SW 1271 (cell line): ENCODE measurements at regions not wholly inside any gene's neighbourhood (a gene's known extent, or its start where the extent isn't known, plus 50 kb on each side); places are given as distances from the start of the nearest gene placed in this dataset.
"Not testable (repeated sequence)": the region's sequence is repeated elsewhere in the genome, so short reads cannot be mapped to it uniquely, and the experiment has no call there.

Source experiments
- DNase-seq, 2 experiments: peaks; one replicate each; lab custom pipeline; 2025; lab: John Stamatoyannopoulos, UW

DNA sequence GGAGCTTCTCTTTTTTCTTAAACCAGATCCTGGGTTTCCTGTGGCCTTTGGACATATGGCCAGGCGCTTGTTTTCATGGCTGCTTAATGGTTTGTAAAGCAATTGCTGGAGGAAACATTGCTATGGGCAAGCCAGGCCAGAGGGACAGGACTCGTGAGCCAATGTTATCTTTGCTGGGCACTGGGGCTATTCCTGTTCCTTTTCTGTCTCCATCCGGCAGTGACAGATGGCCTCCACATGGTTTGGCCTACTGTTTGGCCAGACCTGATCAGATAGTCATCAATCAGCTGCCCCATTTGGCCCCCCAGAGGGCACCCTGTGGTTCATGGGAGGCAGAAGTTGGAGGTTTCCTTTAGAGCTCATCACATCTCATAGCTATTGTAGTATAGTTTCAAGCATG lies 326.1 kb upstream of the ROPN1 start:
- no peak for DNase-seq

GRCh38 chr3:124318656-124319055 lies 326.7 kb upstream of the ROPN1 start:
- DNase-seq = no peak

- no peak for DNase-seq
Observed at GRCh38 chr3:124320976-124321375, 329.1 kb upstream of the ROPN1 start.

- no peak for DNase-seq
Observed at GRCh38 chr3:124322309-124322880, 330.5 kb upstream of the ROPN1 start.

GRCh38 chr3:124322966-124323365 lies 331.0 kb upstream of the ROPN1 start:
- DNase-seq = no peak

GRCh38 chr3:124325248-124325647 lies 333.3 kb upstream of the ROPN1 start:
- no peak for DNase-seq

GRCh38 chr3:124329723-124330122 lies 337.8 kb upstream of the ROPN1 start:
- DNase-seq = no peak

DNA sequence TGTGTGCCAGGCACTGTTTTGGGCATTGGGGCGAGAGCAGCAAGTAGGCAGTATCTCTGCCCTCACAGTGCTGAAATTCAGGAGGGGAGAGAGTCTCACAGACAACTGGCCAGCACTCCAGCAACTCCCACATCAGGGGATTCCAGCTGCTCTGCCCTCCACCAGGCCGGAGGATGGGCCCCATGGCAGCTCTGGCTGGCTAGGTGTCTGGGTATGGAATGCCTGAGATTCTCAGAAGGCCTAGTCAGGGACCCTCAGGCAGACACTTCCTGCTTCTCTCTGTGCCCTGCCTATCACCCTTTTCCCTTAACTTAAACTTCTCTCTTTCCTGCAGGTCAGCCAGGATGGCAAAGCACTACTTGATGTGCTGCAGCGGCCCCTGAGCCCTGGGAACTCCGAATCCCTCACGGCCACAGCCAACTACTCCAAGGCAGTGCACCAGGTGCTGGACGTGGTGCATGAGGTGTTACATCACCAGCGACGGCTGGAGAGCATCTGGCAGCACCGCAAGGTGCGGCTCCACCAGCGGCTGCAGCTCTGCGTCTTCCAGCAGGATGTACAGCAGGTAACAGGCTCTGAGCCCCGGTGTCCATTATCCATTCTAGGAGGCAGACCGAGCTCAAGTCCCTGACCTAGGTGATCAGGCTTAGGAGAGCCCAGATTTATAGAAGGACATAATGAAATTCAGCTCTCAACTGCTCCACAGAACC lies 342.2 kb upstream of the ROPN1 start:
- no peak for DNase-seq

DNA sequence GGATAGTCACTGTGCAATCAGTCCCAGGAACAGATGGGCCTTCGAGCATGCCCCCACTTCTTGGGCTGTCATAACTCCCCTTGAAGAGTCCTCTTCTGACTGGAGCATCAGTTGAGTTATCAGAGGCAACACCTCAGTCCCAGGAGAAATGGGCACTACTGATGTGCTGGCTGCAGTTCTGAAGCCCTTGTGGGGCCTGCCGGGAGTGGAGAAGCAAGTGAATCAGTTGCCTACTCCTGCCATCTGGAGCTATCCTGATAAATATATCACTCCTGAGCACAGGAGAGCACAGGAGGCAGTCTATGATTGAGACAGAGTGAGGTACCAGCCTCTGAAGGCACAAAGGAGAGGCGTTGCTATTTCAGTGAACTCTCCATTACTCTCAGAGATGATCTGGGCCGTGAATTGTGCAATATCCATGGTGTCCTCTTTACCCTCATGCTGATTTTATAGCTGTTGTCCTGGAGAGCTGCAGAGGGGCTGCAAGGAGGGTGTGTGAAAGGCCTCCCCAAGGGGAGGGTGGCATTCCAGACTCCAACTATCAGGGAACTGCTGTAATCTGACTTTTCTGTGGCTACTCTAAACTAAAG lies 344.2 kb upstream of the ROPN1 start:
- no peak for DNase-seq

DNA sequence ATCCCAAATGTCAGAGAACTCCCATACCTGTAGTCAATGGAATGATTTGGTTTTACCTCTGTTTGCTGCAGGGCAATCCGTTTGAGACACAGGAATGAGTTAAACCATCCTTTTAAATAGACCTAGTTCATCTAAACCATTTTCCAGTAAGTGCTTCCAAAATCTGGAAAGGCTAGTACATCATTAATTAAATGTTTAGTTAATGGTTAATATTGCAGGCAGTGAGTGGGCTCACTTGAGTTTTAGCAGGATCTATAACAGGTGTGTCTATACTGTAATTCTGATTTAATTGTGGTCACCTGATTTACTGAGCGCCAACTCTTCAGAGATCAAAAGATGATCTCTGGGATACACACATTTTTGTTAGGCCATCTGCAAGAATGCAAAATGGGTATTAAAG lies 353.9 kb upstream of the ROPN1 start:
- DNase-seq = no peak

DNA sequence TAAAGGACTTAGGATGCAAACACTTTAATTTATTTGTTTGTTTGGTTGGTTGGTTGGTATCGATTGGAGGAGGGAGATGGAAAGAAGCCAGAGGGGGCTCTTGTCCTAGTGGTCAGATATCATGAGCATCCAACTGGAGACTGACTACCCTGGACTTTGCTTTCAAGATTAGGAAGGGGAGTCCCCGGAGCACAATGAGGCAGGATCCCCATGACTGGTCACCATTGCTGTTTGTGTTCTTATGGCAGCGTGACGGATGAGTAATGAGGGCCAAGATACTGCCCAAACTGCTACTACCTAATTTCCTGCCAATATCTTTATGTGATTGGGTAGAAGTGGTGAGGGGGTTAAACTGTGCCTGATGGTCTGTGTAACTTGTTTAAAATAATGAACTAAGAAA lies 354.6 kb upstream of the ROPN1 start:
- DNase-seq = no peak

GRCh38 chr3:124347418-124347817 lies 355.5 kb upstream of the ROPN1 start:
- DNase-seq = no peak

GRCh38 chr3:124348555-124348954 lies 356.6 kb upstream of the ROPN1 start:
- DNase-seq = not testable (repeated sequence)

DNA sequence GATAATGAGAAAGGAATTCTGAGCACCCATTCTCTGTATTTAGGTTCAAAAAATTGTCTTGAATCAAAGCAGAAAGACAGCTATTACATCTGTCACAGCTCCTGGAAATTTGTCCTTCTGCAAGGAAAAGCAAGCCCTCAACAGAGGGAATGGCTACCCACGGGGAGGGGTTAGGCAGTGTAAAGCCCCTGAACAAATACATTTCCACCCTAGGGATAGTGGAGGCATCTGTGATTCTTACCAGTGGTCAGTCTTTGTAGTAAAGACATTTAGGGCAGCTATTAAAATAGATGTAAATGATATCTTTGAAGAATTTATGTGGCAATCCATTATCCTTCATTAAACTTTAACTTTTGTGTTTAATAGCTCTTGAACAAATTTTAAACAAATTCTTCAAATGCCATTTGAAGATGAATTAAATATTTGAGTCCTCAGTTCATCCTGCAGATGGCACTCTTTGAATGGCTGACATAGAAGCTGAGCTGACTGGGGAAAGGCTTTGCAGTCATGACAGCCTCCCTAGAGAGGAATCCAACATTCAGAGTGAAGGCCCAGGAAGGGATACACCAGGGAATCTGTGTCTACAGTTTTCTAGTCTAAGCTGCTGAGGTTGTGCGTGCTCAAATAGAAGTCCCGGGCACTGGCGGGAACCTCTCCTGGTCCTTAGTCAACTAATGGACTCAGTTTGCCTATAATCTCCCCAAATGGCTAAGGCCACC lies 359.7 kb upstream of the ROPN1 start:
- peak in 1 of 2 experiments; percentile 27 for DNase-seq

- DNase-seq = no peak
Observed at GRCh38 chr3:124352149-124352539, 360.2 kb upstream of the ROPN1 start.

DNA sequence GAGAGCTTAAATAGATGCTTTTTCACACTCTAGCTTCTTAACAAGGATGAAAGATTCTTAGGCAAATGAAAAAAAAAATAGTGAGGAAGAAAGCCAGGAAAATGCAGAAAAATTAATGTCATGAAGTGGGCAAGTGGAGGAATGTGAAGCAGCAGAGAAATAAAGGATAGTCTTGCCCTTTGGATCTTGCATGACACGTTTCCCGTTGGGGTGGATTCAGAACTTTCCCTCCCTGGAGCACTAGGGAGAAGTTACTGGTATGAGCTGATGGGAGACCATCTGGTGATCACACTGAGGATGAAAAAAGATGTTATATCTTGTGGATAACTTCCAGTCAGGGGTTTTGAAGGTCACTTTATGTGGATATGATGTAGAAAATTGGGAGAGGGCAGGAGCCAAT lies 361.8 kb upstream of the ROPN1 start:
- no peak for DNase-seq

- no peak for DNase-seq
Observed at GRCh38 chr3:124354150-124354549, 362.2 kb upstream of the ROPN1 start.

DNA sequence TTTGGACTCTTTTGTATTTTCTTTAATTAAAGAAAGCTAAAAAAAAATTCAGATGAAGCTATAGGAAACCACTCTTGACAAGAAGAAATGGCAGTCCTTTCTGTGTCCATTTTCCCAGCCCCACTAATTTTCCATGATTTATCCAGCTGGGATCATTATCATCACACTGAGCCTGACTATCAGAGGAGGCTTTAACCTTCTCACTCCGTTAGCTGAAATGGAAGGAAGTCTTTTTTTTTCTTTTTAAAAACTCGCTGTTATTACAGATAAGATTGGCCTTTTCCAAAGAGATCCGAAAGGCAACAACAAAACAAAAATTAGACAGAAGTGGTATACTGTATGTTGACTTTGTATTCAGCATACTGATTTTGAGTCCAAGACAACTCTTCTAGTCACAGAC lies 366.2 kb upstream of the ROPN1 start:
- no peak for DNase-seq

GRCh38 chr3:124360155-124360554 lies 368.2 kb upstream of the ROPN1 start:
- DNase-seq = no peak

DNA sequence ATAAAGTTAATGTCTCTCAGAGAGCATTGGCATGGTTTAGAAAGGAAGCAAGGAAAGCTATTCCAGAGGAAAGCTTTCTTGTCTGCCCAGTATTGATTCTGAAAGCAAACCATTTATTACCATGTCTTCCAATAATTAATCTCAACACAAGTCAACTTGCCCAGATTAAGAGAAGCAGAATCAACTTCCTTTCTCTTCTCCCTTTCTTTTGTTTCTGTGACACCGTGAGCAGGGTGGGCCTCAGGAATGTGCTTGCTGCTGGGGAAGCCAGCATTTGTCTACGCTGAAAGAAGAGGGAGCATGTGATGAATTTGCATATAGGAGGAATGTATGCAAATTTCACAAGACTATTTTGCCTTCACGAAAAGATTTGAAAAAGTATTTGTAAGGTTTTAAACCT lies 368.6 kb upstream of the ROPN1 start:
- DNase-seq = no peak

DNA sequence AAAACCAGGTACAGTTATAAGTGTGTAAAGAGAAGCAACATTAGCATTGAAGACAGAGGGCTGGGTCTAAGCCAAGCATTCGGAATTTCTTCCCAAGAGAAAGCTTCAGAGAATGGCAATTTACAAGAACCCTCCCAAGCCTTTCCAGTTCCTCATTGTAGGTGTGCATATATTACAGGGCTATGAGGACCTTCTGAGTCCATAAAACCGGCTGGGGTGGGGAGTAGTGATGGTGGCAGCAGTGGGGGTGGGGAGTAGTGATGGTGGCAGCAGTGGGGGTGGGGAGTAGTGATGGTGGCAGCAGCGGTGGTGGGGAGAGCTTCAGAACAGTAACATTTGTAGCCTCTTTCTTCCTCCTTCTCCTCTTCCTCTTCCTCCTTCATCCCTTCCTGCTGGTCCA lies 368.7 kb upstream of the UMPS start:
- DNase-seq = no peak

- no peak for DNase-seq
Observed at GRCh38 chr3:124362455-124362854, 367.8 kb upstream of the UMPS start.

DNA sequence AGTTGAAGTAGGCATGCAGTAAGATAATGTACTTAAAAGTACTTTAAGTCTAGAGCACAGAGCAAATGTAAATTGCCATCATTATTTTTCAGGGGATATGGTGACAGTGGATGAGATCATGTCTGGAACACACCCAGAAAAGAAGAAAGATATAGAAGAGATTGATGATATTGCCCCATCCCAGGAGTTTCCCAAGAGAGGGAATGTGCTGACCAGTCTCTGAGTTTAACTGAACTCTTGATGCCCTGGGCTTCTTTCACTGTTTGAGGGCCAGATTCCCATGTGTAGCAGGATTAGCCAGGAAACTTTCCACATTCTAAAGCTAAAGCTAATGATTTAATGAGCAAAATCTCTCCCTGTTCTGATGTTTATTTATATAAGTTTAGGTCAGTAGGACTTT lies 366.8 kb upstream of the UMPS start:
- no peak for DNase-seq
